Stimulated activated CD8-positive, alpha-beta memory T cell treated with anti-CD3 and anti-CD28 coated beads, Interleukin-15, amount 100 ng/mL, for 4 hours (primary cell): ENCODE measurements at regions not wholly inside any gene's neighbourhood (a gene's known extent, or its start where the extent isn't known, plus 50 kb on each side); places are given as distances from the start of the nearest gene placed in this dataset.
"Not testable (repeated sequence)": the region's sequence is repeated elsewhere in the genome, so short reads cannot be mapped to it uniquely, and the experiment has no call there.

ENCODE experiments used
- DNase-seq, 2 donors: peaks; one replicate each; pipeline ENCODE4 v3.0.0-alpha.2; 2020; ENCODE audit warnings: low read depth in 2 of 2

DNA sequence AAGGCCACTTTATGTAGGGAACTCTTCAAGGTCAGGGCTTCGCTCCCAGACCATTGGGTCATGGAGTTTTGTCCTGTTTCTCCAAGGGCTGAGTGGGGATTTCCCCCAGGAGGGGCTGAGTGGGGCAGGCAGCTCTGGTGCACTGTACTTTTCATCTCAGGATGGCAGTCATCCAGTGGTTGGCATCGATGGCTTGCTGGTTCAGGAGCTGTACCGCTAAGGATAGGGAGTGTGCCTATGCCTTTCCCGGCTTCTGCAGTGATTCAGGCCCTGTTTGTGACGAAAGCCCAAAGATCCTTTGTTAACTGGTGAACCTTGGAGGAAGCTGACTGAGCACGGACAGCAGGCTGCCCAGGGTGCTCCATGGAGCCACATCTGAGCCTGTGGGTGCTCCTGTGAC is 100.1 kb upstream of the GADD45A start:
- DNase-seq, result no peak

DNA sequence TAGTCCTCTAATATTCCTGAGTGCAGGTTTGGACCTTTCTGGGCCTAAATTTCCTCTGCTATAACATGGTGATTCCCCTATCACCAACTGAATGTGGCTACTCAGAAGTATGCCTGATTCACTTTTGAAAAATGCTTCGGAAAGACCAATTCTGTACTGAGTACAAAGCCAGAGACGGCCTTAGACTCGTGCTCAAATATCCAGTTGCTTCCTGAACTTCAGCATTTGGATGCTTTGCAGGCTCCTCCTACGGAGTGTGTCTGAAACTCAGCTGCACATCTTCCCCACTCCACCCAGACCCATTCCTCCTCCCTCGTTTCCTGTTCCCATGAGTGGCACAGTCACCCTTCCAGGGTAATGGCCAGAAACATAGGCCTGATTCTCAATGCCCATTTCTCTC is 98.4 kb upstream of the GADD45A start:
- no peak for DNase-seq

DNA sequence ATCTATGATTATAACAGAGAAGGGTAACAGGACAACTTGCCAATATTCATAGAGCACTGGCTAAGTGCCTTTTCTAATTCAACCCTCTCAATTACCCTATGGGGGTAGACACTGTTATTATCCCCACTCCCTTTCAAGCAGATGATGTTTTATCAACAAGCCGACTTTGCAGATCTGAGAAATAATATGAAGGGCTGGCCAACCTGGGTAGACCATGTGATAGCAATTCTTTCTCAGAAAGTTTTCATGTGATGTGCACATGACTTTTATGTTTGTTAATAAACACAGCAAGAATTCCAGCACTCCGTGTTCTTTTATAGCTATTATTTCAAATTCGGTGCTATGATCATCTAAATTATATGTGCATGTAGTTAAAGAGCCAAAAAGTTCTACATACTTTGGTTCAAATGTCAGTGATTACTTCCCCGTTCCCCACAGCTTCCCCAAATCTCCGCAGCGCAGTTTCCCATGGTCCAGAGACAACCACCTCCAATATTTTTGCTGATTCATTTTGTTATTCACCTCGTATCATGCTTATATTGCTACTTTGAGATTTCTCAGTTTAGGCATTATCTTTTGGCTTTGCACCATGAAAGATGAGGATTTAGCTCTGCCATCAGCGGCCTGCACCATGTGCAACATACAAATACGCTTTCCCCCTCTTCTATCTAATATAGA is 96.7 kb upstream of the GADD45A start:
- DNase-seq, result no peak

DNA sequence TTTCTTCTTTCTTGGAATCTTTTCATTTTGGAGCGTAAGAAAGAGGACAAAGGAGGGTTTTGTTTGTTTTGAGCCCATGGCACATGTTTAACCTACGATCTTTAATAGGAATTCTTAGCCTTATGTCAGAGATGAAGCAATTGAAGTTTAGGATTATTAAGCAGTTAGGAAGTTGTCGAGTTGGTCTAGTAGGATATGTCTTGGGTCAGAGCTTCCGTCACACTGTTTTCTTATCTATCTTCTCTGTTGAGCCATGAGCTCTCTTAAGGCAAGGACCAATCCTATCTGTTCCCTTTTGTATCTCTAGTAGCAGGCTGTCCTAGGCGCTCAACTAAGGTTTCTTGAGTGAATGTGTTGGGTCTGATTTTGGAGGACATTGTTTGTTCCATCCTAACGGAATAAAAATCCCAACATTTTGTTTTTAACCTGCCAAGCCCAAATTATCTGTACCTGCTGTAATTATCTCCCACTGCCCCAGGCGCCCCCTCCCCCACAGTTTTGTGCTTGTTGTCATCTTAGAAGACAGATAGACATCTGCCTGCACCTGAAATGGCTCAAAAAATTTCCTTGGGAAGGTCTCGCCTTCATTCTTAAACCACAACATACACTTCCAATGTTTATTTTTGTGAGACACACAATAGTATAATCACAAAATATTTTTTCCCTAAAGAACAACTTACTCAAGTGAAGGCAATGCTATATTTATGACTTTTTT is 95.3 kb upstream of the GADD45A start:
- DNase-seq, result no peak

DNA sequence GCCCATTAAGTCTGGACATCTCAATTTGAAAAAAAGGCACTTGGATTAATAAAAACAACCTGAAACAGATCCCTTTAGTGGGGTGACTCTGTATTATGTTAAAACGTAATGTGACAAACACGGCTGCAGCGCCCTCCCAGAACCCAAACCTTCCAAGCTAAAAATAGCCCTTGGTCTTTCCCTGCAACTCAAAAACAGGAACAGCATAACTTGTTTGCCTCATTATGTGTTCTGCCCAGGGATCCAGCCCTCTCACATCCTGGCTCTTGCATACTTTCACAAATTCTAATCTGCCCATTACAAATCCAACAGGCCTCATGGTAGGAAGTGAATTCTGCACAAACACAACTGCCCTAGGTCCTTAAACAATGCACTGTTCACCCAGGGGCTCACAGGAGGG is 94.7 kb upstream of the GADD45A start:
- DNase-seq, result no peak

DNA sequence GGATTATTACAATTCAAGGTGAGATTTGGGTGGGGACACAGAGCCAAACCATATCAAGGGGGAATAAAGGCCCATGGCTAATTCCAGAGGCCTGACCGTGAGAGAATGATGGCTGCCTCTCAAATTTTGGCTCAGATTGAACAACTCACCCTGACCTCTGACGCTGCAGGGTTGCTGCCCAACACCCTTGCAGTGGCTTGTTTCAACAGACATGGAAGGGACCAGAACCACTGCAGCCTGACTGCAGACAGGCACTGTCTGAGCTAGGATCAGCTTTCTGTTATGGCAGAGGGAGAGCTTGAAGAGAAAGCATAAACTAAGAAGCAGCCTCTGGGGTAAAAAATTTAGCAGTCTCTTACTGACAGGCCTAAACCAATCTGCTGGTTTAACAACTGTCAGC is 90.2 kb upstream of the GADD45A start:
- no peak for DNase-seq

DNA sequence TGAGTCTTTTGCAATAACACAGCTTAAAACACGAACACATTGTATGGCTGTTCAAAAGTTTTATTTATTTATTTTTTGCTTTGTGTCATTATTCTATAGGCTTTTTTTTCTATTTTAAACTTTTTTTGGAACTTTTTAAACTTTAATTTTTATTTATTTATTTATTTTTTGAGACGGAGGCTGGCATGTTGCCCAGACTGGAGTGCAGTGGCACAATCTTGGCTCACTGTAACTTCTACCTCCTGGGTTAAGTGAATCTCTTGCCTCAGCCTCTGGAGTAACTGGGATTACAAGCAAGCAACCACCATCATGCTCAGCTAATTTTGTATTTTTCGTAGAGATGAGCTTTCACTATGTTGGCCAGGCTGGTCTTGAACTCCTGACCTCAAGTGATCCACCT is 88.3 kb upstream of the GADD45A start:
- DNase-seq, result no peak

DNA sequence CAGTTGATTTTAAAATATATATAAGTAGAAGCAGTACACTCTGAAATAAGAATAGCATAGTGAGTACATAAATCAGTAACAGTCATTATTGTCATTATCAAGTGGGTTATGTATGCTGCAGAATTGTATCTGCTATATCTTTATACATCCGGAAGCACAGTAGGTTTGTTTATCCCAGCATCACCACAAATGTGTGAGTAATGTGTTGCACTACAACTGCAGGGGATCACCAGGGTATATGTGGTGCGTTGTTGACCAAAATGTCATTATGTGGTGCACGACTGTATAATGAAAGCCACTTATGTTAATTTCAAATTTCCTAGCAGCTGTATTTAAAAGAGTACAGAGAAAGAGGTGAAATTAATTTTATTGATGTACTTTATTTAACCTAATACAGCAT is 87.7 kb upstream of the GADD45A start:
- no peak for DNase-seq

DNA sequence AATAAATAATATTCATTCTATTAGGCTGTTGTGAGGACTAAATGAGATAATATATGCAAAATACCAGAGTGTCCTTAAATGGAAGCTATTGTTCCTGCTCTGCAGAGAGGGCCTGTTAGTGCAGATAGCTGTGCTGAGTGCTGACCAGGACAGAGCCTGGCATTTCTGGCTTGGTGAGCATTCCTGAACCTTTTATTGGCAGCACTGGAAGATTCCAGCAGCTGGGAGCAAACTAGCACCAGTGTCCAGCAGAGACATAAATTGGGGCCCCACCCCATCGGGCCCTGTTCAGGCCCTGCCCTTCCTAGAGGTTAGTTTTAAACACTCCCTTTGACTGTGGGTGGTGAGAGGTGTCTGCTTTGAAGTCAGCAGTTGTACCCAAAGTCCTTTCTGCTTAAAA is 85.9 kb upstream of the GADD45A start:
- no peak for DNase-seq

DNA sequence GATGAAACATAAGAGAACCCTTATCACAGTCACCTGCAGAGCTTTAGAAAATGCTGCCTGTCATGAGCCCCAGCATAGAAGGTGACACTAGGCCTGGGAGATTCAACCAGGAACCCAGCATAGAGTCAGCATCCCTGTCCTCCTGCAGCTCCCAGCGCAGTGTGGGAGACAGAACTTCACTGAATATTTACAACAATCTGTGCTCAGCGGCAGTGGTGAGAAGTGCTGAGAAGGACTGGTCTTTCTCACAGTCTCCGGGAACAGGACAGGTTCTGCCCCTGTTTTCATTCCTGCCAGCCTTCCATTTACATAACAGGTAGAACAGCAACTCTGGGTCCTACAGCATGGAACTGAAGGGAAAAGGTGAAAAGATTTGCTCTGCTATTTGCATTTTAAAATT is 83.5 kb upstream of the GADD45A start:
- no peak for DNase-seq

DNA sequence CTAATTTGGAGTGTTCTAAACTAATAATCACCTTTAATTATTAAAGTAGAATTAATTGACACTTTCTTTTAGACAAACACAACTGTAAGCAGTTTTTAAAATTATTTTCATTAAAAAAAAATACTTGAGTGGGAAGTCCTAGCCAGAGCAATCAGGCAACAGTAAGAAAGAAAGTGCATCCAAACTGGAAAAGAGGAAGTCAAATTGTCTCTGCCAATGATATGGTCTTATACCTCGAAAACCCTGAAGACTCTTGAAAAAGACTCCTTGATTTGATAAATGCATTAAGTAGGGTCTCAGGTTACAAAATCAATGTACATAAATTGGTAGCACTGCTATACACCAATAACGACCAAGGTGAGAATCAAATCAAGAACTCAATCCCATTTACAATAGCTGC is 83.0 kb upstream of the GADD45A start:
- no peak for DNase-seq

DNA sequence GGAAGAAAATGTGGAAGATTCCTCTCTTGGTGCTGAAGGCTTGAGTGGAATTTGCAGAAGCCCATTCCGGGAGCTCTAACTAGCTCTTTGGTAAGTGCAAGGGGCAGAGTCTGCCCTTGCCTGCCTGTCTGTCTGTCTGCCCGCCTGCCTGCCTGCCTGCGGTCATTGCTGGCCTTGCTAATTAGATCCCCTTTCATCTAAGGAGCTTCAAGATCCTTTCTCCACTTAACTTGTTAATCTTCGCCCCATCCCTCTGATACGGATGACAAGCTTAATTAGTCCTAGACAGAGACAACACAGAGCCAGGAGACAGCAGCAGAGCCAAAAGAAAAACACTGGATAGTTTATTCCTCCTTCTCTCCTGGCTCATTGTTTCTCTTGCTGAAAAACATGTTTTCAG is 80.2 kb upstream of the GADD45A start:
- DNase-seq, result no peak

DNA sequence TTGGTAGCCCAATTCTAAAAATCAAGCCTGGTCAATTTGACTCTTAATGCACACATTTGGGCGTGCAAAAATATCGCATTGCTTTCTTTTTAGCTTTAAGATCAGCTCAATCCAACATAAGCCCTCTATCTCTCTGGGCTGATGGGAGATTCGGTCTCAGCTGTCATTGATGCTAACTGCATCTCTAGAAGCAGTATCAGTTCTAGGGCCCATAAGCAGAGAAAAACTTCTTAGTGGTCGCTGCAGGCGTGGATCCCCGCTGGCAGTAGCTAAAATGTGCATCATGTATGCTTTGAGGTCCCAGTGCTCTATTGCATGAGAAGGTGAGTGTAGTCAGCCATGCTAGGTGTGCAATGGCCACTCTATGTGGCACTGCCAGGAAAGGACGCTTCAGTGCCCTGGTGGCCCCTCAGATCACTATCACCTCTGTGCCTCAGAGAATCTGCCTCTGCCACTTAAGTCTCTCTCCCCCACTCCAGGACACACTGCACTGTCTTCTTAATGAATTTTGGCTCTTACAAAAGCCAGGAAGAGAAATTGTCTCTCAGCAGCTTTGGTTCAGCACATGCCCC is 79.7 kb upstream of the GADD45A start:
- DNase-seq, result no peak

DNA sequence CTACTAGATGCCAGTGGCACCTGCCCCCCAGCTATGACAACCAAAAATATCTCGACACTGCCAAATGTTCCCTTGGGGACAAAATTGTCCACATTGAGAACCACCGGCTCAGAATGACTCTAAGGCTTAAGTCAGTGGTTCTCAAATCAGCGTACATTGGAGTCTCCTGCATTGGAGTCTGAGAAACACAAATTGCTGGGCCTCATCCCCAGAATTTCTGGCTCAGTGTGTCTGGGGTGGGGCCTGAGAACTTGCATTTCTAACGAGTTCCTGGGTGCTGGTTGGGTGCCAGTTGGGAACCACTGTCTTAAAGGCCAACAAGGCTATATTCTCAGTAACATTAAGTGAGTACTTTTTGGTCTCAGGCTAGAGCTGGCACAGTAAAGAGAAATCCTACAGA is 77.7 kb upstream of the GADD45A start:
- no peak for DNase-seq

DNA sequence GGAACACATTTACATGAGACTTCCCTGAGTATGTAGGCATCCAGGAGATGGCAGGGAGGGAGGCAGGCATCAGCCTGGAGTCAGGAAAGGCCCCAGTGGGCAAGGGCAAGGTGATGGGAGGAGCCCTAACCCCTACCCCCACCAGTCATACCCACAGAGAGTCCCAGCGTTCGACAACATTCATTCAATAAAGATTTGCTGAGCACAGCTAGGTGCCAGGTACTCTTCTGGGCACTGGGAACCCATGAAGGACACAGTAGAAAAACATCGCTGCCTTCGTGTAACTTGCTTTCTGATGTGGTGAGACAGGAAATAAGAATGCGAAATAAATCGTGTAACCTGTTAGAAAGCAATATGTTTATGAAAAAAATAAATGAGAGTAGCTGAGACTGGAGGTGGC is 77.3 kb upstream of the GADD45A start:
- no peak for DNase-seq

DNA sequence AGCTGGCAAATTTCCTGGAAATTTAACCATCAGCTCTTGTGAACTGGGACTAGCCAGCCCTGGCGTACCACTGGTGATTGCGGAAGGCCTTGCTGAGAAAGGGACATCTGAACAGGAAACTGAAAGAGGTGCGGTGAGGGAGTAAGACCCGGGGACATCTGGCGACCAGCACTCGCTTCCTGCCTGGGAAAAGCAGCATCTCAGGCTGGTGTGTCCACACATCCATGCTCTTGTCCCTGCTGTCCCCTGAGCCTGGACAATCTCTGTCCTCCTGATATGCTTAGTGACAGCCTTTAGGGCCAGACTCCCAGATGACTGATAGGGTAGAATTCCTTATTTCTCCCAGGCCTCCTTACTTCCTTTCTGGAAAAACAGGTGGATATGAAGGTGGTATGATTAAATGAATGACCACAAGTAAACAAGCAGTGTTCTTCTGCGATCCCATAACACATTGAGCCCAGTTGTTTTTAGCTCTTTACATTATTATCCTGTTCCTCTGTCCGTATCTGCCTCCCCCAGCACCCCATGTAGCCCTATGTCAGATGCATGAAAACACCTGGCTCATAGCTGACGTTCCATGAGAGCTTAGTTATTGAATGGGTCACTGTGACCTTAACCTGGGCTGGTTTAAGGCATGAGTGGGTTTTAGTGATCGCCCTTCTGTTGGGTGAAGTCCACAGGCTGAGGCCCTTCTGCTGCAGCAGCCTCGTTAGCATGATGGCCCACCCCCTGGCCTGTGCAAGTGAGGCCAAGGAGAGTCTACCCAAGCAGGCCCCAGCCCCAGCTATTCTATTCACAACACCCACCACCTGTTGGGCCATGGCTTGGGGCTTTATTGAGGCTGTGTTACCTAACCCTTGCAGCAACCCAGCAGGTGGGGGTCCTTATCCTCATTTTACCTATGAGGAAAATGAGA is 76.1 kb upstream of the GADD45A start:
- no peak for DNase-seq

DNA sequence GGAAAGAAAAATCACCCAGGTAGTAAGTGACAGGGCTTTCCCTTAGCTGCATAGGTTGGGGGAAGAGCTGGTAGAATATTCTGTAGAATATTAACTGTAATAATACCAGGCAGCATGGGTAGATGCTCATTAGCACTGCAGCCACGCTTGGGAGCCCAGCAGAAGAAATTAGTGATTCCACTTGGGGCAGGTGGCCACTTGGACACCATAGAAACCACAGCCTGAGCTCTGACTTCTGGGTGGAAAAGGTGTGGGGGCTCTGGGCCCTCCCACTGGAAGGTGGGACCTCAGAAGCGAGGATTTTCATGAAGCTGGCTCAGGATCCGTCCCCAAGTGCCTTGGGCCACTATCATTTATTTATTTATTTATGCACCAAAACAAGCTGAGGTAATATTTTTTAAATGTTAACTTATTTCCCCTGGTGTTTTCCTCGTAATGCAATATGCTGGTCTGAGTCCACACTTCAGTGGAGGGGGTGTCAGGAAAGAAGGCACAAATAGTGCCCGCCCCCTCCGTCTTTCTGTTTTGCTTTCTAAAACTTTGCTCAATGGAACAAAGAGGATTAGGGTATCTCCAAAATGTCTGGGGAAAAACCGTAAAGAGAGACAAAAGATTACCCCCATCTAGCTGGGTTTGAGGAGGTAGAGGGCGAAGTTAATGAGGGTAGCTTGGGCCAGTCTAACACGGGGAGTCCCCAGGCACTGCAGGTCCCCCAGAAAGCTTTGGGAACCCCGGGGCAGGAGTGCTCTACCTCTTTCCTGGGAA is 75.2 kb upstream of the GADD45A start:
- no peak for DNase-seq

DNA sequence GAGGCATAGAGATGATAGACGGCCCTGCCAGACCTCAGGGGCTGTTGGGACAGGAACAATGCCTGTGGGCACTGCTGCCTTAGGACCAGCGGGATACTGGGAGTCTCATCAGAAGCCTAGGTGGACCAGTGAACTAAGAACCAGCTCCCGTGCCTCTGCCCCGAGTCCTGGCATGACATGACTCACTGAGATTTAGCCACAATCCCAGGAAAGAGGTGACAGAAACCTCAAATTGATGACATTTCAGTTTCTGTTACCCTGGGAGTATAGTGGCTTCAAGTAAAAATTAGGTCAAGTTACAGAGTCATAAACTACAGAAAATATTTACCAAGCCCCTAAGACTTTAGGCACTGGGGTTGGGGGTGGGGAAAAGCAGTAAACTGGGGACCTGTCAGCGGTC is 74.6 kb upstream of the GADD45A start:
- no peak for DNase-seq

DNA sequence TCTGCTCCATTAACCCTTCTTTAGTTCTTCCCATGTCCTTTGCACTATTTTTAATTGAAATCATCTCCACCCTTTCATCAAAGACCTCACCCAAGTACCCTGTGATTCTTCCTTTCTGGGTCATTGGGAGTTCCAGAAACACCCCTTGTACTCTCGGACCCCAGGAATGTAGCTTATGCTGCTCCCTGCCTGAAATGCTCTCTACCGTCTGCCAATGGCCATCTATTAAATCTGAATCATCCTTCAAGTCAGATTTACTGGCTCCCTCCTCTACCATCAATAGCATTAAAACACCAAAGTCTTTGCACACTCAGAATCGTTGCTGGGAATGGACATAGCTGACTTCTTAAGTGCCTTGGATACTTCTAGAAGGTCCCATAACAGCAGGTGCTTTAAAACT is 73.2 kb upstream of the GADD45A start:
- DNase-seq, result no peak

DNA sequence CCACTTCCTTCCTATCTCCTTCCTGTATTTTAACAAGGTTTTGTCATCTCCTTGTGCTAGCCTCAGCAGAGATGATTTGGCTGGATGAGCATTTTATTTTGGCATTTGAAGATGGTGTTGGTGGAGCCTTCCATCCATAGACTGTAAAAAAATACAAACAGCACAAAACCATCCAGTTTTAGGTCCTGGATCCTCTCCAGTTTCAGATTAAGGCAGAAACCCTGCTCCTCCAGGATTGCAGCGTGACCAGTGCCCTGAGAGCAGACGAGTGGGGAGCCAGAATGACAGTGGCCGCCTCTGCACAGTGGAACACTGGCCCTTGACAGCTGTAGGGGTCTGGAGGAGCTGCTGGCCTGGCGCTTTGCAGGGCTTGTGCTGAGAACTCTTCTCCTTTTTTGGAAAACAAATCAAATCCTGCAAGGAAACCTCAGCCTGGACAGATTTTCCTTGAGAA is 72.2 kb upstream of the GADD45A start:
- no peak for DNase-seq

DNA sequence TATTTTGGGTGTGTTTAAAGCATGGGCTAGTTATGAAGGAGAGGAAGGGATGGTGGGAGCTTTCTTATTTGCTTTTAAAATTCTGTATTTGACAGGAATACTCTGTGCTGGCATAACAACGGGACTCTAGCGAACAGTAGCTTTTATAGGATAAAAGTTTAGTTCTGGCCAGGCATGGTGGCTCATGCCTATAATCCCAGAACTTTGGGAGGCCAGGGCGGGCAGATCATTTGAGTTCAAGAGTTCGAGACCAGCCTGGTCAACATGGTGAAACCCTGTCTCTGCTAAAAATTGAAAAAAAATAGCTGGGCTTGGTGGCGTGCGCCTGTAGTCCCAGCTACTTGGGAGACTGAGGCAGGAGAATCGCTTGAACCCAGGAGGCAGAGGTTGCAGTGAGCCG is 71.5 kb upstream of the GADD45A start:
- not testable (repeated sequence) for DNase-seq

DNA sequence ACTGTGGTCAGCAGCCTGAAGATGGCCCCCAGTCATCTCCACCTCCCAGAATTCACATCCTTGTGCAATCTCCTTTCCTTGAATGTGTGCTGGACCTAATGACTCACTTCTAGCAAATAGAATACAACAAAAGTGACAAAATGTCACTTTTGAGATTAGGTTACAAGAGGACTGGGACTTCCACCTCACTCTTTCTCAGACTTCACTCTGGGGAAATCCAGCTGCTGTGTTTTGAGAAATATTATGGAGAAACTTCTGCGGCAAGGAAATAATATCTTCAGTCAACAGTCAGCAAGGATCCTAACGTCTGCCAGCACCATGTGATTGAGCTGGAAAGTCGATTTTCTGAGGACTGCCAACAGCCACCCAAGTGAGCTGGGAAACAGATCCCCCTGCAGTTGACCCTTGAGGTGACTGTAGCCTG is 70.5 kb upstream of the GADD45A start:
- DNase-seq, result no peak
